Nucleus accumbens (tissue), 56 donors: ENCODE measurements at regions not wholly inside any gene's neighbourhood (a gene's known extent, or its start where the extent isn't known, plus 50 kb on each side); places are given as distances from the start of the nearest gene placed in this dataset.
"Not testable (repeated sequence)": the region's sequence is repeated elsewhere in the genome, so short reads cannot be mapped to it uniquely, and the experiment has no call there.

Experiments
- DNase-seq, 56 donors: peaks; one replicate each; lab custom pipeline; 2025; lab: John Stamatoyannopoulos, UW

DNA sequence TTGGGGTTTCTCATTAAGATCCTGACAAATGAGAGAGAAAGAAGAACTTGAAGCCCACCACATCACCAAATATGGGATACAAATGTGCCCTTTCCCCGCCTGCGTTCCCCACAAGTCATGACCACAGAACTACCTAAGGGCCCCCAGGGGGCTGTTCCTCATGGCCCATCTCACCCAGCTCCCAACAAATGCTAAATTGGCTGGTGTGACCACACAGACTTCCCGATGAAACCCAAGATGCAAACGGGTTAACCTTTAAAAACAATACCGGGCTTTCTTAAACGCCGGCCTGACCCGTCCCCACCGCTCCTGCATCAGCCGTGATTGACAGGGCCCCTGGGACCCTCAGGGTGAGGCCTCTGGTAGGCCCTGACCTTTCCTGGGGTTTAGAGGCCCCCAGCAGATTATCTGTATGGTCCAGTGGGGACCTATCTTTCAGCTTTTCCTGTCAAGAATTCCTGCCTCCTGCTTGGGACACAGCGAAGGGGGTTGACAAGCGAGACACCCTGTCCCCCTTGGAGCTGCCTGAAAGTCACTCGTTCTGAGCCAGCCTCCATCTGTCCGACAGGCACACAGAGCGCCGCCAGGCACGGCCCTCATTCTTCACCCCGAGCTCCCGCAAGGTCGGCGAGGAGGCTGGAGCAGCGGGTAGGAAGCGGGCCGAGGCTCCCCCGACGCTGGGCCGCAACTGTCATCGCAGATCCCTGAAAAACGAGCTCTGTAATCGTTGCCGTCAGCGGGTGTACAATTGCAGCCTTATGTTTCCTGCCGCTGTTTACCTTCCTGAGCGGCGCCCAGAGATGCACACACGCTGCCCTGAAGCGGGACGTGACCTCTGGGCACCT lies 300.1 kb downstream of the FOXL1 start:
- no peak for DNase-seq

DNA sequence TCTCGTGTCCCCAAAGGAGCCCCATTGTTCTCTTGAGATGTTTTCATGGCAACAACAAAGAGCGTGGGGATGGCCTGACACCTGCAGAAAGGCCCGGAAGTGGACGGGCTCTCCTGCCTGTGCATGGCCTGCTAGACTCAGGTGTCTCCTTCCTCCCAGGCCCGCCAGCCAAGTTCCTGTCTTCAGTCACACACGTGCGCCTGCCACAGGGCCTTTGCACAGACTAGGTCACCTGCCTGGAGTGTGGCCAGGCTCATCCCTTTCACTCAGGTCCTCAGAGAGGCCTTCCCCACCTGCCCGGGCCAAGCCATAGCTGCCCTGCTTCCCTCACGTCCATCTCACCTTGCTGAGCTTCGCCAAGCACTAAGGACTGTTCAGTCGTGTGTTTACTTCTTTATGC lies 300.9 kb downstream of the FOXL1 start:
- no peak for DNase-seq

DNA sequence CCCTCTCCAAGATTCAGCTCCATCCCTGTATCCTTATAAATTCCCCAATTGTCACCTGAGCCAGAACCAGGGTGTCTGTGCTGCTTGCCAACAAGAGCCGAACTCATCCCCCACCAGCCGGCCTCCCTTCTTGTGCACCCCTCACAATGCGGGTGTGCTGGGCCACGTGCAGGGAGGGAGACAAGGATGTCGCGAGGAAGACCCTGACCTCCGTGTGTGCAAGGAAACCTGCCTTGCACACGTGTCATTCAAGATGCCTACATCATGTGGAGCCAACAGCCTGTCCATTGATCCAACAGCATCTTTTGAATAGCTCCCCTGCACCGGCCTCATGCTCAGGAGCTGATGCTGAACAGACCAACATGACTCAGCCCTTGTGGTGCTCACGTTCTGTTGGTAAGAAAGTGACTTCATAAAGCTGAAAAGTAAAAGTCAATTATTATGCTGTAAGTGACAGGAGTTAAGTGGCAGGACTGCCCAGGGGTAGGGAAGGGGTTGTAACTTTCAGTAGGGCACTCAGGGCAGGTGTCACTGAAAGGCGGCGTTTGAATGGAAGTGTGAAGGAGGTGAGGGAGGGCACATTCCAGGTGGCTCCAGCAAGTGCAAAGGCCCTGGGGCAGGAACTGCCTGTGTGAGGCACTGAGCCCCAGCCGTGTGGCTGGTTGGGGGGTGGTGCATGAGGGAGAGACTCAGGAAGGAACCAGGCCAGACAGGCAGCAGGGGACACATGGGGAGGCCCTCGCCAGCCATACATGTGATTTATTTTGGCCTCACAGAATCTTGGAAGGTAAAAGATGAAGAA lies 302.2 kb downstream of the FOXL1 start:
- DNase-seq, result no peak

DNA sequence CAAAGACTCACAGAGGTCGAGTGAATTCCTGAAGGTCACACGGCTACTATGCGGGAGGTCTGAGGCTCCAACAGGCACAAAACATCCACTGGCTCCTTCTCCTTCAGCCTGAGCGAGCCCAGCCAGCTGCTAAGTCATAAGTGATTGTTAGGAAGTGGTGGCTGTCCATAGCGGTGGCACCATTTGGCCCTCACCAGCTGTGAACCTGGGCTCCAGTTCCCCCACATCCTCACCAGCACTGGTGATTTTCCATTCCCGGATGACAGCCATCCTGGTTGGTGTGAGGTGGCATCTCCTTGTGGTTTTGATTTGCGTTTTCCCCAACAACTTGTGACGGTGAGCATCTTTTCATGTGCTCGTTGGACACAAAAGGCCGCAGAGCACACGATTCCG lies 302.8 kb downstream of the FOXL1 start:
- no peak for DNase-seq

DNA sequence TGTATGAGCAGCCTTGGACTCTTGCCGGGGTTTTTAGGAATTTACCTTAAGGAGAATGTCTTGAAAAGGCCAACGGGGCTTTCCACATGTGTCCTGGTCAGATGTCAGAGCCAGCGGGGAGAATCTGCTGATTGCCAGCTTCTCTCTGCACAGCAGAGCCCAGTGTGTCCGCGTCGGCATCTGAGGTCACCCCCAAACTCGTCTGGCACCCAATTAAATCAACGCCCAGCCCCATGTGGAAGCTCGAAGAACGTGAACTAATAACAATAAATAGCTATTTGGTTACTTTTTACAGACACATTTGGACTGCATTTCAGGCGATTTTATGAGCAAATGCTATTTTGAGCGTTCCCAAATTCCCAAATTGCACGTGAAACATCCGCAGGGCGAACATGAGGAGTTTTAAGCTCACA lies 303.5 kb downstream of the FOXL1 start:
- no peak for DNase-seq

DNA sequence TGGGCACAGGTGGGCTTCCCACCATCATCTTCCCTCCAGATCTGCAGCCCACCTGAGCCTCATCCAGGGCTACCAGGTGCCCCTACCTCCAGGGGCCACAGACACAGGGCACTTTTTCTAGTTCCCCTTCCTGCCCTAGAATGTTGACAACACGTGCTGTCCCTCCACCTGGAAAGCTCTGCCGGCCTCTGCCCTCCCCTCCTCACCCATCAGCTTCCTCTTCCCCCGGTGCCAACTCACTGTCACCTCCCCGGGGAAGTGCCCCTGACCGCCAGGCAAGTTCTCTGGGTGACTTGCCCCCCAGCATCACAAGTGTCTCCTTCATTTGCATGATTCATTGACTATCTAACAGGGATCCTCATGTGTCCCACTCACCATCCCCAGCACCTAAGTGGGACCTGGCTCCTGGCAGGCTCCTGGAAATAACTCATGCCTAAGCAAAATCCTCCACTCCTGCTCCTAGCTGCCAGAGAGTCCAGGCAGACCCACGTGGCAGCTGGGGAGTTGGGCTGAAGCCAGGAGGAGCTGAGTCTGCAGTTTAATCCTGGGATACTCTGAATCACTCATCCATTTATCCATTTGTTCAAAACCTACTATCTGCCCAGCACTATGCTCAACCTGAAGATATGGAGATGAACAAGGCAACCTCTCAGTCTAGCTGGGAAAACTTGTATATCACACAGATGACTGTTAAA lies 304.4 kb downstream of the FOXL1 start:
- peak in 6 of 56 donors; percentile 1 to 26 (median 8) for DNase-seq

DNA sequence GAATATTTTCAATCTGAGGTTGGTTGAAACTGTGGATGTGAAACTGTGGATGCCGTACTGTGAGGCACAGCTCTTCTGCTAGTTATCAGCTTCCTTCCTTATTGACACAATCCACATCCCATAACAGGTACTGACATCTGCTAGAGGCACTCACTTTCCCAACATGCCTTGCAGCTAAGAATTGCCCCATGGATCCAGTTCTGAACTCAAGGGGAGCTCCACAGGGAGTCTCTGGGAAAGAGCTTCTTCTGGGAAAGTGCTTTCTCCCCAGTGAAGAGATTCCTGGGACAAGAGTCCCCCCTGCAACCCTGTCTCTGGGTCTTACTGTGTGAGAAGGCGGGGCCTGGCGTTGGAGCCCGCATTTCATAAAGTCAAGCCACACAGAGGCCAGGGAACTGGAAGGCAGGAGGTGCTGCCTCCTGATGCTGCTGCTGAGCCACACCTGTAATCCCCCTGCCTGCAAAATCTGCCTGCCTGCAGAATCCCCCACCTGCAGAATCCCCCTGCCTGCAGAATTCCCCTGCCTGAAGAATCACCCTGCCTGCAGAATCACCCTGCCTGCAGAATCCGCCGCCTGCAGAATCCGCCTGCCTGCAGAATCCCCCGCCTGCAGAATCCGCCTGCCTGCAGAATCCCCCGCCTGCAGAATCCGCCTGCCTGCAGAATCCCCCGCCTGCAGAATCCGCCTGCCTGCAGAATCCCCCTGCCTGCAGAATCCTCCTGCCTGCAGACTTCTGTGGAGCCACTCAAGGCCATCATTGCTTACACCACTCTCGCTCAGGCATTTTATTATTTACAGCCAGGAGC lies 305.4 kb downstream of the FOXL1 start:
- DNase-seq, result no peak

DNA sequence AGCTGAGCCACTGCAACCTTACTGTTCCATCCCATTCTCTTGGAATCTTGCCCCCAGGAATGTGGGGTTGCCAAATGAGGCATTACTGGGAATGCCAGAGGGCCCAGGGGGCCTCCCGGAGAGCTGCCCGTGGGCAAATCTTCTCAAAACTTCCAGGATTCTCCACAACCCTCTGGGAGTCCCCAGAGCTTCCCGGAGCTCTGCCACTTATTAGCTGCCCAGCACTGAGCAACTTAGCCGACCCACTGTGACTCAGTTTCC lies 306.0 kb downstream of the FOXL1 start:
- DNase-seq, result no peak

DNA sequence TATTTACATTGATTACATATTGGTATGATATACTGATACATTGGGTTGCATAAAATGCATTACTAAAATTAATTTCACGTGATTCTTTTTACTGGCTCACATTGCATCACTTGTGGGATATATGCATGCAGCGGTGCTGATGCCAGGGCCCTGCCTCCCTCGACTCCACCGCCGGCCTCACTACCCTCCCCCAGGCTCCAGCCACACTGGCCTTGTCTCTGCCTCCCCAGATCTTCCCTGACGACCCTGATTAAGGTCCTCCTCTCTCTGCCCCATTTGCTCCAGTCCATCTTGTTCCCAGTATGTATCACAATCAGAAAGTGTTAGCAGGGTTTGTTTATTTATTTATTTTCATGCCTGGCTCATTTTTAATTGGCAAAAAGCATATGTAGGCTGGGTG lies 306.8 kb downstream of the FOXL1 start:
- DNase-seq, result no peak

DNA sequence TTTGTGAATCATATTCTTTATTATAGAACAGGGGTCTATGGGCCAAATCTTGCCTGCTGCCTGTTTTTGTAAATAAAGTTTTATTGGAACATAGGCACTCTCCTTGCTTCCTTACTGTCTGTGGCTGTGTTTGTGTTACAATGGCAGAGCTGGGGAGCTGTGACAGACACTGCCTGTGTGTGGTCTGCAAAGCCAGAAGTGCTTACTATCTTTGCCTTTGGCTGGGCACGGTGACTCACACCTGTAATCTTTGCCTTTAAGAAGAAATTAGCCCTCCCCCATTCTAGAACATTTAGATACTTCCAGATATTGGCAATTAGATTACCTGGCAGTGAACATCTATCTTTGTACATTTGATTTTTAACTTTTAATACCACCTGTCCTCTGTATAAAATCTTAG lies 308.3 kb downstream of the FOXL1 start:
- DNase-seq, result no peak

DNA sequence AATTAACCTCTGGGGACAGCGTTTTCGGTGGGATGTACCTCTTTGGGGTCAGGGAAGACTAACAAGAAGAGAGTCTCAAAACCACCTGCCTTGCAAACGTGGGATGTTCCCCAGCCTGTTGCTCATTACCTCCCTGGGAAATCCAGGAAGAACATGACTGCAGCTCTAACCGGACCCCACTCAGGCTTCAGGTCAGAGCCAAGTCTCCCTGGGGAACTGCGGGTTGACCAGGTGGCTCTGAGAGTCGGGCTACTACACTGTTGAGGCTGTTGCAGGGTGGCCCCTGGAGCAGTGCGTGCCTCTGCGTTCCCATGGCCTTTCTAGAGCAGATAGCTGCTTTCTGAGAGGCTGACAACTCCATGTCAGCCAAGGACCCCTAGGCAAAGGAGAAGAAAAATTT lies 309.1 kb downstream of the FOXL1 start:
- DNase-seq, result no peak

DNA sequence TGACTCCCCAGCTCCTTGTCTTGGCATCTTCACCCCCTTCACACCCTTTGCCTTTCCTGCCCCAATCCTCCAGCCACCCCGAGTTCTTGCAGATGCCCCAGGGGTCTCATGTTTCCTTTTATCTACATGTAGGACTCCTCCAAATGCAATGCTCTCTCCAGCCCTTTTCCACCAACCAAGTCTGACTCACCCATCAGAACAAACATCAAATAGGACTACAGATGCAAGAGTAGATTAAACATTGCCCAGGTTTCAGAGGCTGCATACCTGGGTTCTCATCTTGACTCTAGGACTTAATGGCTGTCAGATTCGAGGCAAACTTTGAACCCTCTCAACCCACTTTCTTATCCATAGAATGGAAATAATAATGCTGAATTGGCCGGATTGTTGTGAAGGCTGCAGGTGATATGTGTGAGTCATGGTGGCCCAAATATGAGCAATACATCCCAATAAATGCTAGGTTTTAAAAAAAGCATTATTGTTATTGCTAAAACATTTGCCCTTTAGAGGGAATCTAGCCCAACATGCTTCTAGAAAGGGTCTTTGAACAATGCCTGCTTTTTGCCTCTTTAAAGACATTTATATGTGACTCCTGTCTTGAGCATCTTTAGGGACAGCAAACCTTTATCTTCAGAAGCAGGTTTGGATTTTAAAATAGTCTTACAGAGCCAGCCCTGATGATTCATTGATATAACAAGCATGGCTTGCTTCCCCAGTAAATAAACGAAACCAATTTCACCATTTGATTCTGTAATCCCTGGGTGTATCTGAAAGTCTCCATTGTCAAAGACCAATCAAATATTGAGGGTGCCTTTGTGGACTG lies 310.1 kb downstream of the FOXL1 start:
- no peak for DNase-seq

DNA sequence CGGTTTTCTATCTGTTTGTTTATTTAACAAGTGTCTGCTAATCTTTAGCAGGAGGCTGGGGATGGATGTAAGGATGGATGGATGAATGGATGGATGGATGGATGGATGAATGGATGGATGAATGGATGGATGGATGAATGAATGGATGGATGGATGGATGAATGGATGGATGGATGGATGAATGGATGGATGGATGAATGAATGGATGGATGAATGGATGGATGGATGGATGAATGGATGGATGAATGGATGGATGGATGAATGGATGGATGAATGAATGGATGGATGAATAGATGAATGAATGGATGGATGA lies 310.7 kb downstream of the FOXL1 start:
- DNase-seq, result not testable (repeated sequence)

DNA sequence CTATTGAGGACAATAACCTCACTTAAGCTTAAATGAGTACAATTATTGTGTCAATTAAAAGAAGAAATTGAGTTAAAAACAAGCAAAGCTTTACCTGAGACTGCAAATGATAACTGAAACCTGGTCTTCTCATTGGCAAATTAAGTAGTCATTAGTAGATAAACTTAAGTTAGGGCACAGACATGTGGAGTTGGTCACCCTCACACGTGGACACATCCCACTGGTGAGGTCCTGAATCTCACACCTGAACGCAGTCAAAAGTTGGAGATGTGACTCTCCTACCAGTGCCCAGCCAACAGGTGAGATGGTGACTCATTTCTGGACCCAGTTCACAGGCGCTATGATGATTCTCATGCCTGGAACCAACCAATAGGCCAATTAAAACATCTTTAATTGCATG lies 311.6 kb downstream of the FOXL1 start:
- no peak for DNase-seq

DNA sequence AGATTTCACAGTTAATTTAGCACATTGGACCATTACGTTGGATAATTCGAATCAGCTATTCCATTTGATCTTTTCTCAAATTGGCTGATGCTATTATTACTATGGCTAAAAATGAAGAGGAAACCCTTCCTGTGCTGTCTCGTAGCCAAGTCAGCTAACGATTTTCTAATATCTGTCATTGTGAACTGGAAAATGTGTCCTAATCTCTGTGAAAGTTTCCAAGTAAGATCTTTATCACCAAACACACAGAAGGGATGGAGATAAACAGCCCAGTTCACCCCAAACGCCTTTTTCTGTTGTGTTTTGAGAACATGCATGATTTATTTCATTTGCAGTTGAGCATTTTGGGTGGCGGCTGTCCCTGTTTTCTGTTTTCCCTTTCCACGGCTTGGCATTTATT lies 312.8 kb downstream of the FOXL1 start:
- DNase-seq, result no peak

DNA sequence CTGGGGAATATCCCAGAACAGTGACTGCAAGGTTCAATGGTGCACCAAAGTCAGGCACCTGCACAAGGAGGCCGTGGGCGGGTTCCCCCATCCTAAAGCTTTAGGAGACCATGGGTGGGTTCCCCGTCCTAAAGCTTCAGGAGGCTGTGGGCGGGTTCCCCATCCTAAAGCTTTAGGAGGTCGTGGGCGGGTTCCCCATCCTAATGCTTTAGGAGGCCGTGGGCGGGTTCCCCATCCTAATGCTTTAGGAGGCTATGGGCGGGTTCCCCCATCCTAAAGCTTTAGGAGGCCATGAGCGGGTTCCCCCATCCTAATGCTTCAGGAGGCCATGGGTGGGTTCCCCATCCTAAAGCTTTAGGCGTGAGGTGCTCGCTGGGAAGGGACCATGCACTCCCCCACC lies 313.3 kb downstream of the FOXL1 start:
- DNase-seq, result no peak

DNA sequence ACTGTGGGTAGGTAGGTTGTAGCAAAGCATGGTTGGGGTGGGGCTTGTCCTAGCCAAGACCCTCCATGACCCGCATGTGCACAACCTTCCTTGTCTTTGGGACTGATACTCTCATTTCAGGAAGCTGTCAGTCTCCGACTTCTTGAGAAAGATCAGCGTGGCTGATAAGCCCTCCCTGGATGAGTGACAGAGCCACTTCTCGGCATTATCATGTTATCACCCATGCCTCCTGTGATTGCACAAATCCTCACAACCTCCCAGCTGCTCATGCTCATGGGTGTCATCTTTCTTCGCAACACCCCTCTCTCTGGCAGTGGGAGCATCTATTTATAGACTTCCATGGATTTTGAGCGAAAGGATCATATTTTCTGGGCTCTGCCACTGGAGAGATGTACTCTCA lies 314.2 kb downstream of the FOXL1 start:
- DNase-seq, result no peak

DNA sequence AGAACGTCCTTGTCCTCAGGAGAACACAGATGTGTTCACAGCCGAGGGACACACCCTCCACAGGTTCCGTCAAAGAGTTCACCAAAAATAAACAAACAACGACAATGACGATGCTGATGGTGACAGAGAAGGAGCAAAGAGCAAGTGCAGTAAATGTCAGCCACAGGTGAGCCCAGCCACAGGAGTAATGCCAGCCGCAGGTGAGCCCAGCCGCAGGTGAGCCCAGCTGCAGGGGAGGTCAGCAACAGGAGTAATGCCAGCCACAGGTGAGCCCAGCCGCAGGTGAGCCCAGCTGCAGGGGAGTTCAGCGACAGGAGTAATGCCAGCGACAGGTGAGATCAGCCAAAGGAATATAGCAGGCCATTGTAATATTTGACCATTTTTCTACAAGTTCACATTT lies 315.2 kb downstream of the FOXL1 start:
- no peak for DNase-seq

DNA sequence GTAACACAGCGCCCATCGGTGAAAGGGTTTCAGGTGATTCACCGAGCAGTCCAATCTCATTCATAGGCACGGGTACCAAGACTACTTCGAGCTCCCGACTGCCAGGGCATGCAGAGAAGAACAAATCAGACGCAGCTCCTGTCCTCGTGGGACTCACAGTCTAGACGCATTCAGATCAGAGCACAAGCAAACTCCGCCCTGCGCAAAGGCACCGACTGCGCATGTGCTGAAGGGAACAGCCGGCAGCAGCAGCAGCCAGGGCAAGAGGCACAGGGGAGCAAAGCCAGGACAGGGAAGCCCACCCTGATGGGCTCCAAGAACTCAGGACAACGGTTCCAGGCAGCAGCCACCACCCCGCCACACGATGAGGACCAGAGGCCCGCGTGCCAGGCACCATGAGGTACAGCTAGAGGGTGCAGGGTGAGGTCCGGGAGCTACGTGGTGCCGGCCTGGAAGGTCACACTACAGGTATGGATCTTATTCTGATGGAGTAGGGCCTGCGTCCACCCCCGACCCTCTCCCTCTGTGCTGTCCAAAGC lies 315.7 kb downstream of the FOXL1 start:
- DNase-seq, result no peak

DNA sequence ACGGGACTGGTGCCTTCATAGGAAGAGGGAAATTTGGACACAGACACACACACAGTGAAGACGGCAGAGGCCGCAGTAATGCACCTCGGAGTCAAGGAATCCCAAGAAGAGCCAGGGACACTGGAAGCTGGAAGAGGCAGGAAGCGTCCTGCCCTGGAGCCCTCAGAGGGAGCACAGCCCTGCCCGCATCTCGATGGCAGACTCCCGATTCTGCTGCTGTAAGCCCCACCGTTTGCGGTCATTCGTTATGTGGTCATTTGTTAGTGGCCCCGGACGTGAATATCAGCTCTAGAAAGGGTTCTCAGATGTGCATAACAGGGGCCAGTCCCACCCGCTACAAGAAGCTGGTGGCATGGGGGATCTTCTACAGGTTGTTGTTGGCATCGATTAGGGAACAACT lies 316.6 kb downstream of the FOXL1 start:
- DNase-seq, result no peak
